Parathyroid adenoma (tissue), 2 donors: ENCODE measurements at regions not wholly inside any gene's neighbourhood (a gene's known extent, or its start where the extent isn't known, plus 50 kb on each side); places are given as distances from the start of the nearest gene placed in this dataset.

ENCODE experiments used
- H2AFZ ChIP-seq: fragments of 300-600 bp; sonication (generic); one replicate; pipeline ENCODE4 v1.7.0; 2017; ENCODE audit warnings: antibody characterized with exemption, mild to moderate bottlenecking
- H3K27ac ChIP-seq: fragments of 300-600 bp; sonication (generic); one replicate; pipeline ENCODE4 v1.7.0; 2017
- H3K27me3 ChIP-seq: fragments of 300-600 bp; sonication (generic); one replicate; pipeline ENCODE4 v1.7.0; 2017; ENCODE audit warnings: low read length; ENCODE audit not compliant: control insufficient read depth, insufficient read depth
- H3K36me3 ChIP-seq: fragments of 300-600 bp; sonication (generic); one replicate; pipeline ENCODE4 v1.7.0; 2017; ENCODE audit warnings: low read length; ENCODE audit not compliant: control insufficient read depth, insufficient read depth
- H3K4me1 ChIP-seq: fragments of 300-600 bp; sonication (generic); one replicate; pipeline ENCODE4 v1.7.0; 2017; ENCODE audit warnings: control low read depth
- H3K4me2 ChIP-seq: fragments of 300-600 bp; sonication (generic); one replicate; pipeline ENCODE4 v1.7.0; 2017; ENCODE audit warnings: low read length
- H3K4me3 ChIP-seq: fragments of 300-600 bp; sonication (generic); one replicate; pipeline ENCODE4 v1.7.0; 2017; ENCODE audit warnings: low read depth, low read length
- H3K79me2 ChIP-seq: fragments of 300-600 bp; sonication (generic); one replicate; pipeline ENCODE4 v1.7.0; 2017; ENCODE audit warnings: control low read depth
- H3K9ac ChIP-seq: fragments of 300-600 bp; sonication (generic); one replicate; pipeline ENCODE4 v1.7.0; 2017; ENCODE audit warnings: mild to moderate bottlenecking
- H3K9me3 ChIP-seq: fragments of 300-600 bp; sonication (generic); one replicate; pipeline ENCODE4 v1.7.0; 2017; ENCODE audit warnings: low read length; ENCODE audit not compliant: control insufficient read depth
- CTCF ChIP-seq: fragments of 300-600 bp; sonication (generic); IDR thresholded peaks from one replicate; pipeline ENCODE4 v1.7.0; 2017; ENCODE audit warnings: antibody characterized with exemption, mild to moderate bottlenecking
- donor health status: primary hyperparathyroidism.

DNA sequence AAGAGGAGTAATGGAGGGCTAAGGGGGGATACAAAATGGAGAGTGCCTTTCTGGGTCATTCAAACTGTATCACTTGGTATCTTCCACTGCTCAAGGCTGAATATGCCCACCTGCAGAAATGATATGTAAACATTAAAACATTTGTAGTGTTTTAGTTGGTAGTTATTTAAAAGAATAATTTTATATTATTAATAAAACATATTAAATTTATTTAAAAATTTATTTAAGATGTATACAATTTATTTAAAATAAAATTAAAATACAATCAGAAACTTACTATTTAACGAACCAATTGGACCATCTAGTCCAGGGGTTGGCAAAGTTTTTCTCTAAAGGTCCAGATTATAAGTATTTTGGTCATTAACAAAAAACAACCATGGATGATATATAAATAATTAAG lies 308.5 kb downstream of the PLK2 start:
- no peak for TF ChIP-seq CTCF

GRCh38 chr5:58150926-58151325 lies 309.0 kb downstream of the PLK2 start:
- no peaks in the 10 kb centered on the region for H3K4me1 ChIP-seq
- H3K4me3 ChIP-seq = no peak overlapping the region
- no peaks in the 10 kb centered on the region for H3K36me3 ChIP-seq
- H3K4me2 ChIP-seq = no peak overlapping the region
- no peak for TF ChIP-seq CTCF
- H3K27me3 ChIP-seq = no peaks in the 10 kb centered on the region
- H3K9ac ChIP-seq = no peak overlapping the region
- H3K9me3 ChIP-seq = no peaks in the 10 kb centered on the region
- no peak overlapping the region for H2AFZ ChIP-seq
- no peak overlapping the region for H3K27ac ChIP-seq
- no peaks in the 10 kb centered on the region for H3K79me2 ChIP-seq

More for the DNA sequence above, 308.5 kb downstream of the PLK2 start:
- Histone ChIP-seq H3K36me3 (no peaks in the 10 kb centered on the region), H3K9me3 (no peaks in the 10 kb centered on the region), H3K4me2 (no peak overlapping the region), H3K4me3 (no peak overlapping the region), H3K27ac (no peak overlapping the region), H2AFZ (no peak overlapping the region), H3K4me1 (no peaks in the 10 kb centered on the region), H3K9ac (no peak overlapping the region), H3K79me2 (no peaks in the 10 kb centered on the region), H3K27me3 (no peaks in the 10 kb centered on the region)

- Histone ChIP-seq H2AFZ (no peak overlapping the region), H3K4me3 (no peak overlapping the region), H3K27me3 (no peaks in the 10 kb centered on the region), H3K4me2 (no peak overlapping the region), H3K9ac (no peak overlapping the region), H3K9me3 (no peaks in the 10 kb centered on the region), H3K4me1 (no peaks in the 10 kb centered on the region), H3K27ac (no peak overlapping the region), H3K79me2 (no peaks in the 10 kb centered on the region), H3K36me3 (no peaks in the 10 kb centered on the region)
- TF ChIP-seq CTCF = no peak
Measured at GRCh38 chr5:58149746-58150145, 310.1 kb downstream of the PLK2 start.

DNA sequence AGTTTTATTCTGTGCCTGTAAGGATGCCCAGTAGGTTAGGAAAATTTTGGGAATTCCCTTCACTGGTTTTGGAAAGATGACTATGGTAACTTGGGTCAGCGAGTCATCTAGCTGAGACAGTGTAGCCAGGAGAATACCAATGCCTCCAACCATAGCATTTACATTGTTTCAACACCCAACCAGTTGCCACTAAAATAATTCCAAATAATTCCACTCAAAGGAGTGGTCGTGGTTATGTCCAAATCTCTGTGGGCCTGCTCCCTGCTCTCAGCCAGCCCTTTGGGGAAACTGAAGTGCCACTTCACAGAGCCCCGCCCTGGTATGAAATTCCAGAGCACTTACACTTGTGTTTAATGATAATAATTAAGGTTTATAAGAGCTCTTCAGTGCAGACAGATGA lies 310.5 kb downstream of the PLK2 start:
- Histone ChIP-seq H3K27me3 (no peaks in the 10 kb centered on the region), H3K27ac (no peak overlapping the region), H2AFZ (no peak overlapping the region), H3K36me3 (no peaks in the 10 kb centered on the region), H3K9me3 (no peaks in the 10 kb centered on the region), H3K4me1 (no peaks in the 10 kb centered on the region), H3K9ac (no peak overlapping the region), H3K4me3 (no peak overlapping the region), H3K4me2 (no peak overlapping the region), H3K79me2 (no peaks in the 10 kb centered on the region)
- TF ChIP-seq CTCF = no peak

DNA sequence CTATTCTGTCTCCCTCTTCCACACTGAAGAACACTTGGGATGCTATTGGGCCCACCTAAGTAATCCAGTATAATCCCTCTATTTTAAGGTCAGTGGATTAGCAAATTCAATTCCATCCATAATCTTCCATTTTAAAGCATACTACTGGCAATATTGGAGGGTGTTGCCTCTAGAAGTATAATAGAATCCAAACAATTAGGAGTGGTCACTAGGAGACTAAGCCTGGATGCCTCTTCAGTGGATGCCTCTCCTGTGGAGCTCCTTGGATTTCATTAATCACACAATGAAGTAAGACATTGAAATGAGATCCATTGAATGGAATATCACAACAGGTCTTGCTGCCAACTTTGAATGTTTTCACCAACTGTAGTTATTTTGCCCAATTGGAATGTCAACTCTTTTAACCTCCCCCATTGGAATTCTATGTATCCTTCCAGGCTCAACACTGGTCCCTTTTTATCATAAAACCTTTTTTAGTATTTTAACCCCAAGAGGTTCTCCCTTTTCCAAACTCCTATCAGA lies 311.6 kb downstream of the PLK2 start:
- TF ChIP-seq CTCF = no peak
- no peak overlapping the region for H3K27ac ChIP-seq

More for the DNA sequence above, 311.6 kb downstream of the PLK2 start:
- H3K36me3 ChIP-seq = no peaks in the 10 kb centered on the region
- H3K9ac ChIP-seq = no peak overlapping the region
- H3K9me3 ChIP-seq = no peaks in the 10 kb centered on the region
- no peak overlapping the region for H3K4me2 ChIP-seq
- no peak overlapping the region for H3K4me3 ChIP-seq
- H2AFZ ChIP-seq = no peak overlapping the region
- H3K79me2 ChIP-seq = no peaks in the 10 kb centered on the region
- no peaks in the 10 kb centered on the region for H3K4me1 ChIP-seq
- H3K27me3 ChIP-seq = no peaks in the 10 kb centered on the region
